Pons (tissue), 1 donor: ENCODE measurements at regions not wholly inside any gene's neighbourhood (a gene's known extent, or its start where the extent isn't known, plus 50 kb on each side); places are given as distances from the start of the nearest gene placed in this dataset.

Experiments
- DNase-seq: peaks from one replicate; pipeline ENCODE4 v3.0.0-alpha.2; 2016; ENCODE audit warnings: low spot score

DNA sequence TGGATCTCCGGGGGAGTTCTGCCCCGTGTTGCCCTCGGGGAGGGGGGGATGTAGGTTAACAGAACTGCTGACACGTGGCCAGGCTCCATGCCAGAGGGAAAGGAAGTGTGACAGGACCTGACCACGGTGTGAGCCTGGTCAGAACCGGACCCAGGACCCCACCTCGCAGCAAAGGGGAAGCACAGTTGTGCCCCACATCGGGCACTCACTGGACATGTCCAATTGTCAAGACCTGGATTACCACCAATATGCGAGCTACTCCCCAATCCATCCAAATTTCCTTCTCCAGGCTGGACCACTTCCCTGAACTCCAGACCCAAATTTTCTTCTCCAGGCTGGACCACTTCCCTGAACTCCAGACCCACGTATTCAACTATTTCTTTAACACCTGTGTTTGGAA, 78.8 kb upstream of the PIWIL1 start:
- DNase-seq, result no peak

- DNase-seq, result no peak
These were observed 74.7 kb upstream of the PIWIL1 start for GRCh38 chr12:130263025-130263424.

GRCh38 chr12:130263996-130264395, 73.7 kb upstream of the PIWIL1 start:
- no peak for DNase-seq

DNA sequence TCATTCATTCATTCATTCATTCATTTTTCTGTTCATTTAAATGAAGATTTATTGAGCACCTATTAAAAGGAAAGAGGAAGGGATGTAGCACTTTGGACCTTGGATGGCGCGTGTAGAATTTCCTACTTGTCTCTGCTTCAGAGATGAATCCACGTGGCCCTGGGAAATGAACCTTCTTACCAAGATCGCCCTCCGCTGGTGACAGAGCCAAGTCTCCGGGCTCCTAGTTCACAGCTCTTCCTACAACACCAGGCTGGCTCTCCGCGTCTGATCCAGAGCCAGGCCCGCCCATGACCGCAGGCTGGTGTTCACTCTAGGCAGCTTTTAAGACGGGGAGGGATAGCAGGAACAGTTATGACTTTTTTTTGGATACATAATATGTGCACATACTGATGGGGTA, 70.9 kb upstream of the PIWIL1 start:
- no peak for DNase-seq

GRCh38 chr12:130280231-130280630, 57.5 kb upstream of the PIWIL1 start:
- DNase-seq, result peak; percentile 63

DNA sequence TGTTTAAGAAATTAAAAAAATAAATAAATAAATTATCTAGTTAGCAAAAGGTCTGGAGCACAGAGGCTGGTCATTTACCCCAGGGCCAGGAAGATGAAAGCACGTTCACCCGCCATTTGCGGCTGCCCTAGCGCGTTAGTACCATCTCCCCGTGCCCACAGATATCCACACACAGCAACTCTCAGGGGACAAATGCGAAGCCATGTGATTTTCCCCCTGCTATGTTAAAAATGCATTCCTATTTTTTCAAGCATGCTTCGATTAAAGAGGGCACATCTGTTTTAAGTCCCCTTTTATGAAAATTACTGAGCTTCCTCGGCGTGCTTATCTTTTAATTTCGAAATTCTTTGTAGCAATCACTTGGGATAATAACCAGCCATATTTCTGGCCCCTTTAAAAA, 56.9 kb upstream of the PIWIL1 start:
- DNase-seq, result no peak

- DNase-seq, result peak; percentile 1
These were observed 56.4 kb upstream of the PIWIL1 start for GRCh38 chr12:130281153-130281799.

GRCh38 chr12:130286041-130286440, 51.6 kb upstream of the PIWIL1 start:
- peak; percentile 9 for DNase-seq

- no peak for DNase-seq
These were observed 50.8 kb upstream of the PIWIL1 start for GRCh38 chr12:130286741-130287440.
